ENCODE measurements at regions not wholly inside any gene's neighbourhood (a gene's known extent, or its start where the extent isn't known, plus 50 kb on each side); places are given as distances from the start of the nearest gene placed in this dataset.

- no peak for TF ChIP-seq CTCF (IDR thresholded peaks at IDR 0.05; ENCODE audit: borderline replicate concordance)
- intact Hi-C loops (cut with micrococcal nuclease), result no loop called here
- Histone ChIP-seq H3K9me3 (replicated peaks) (peaks cover 15% of the 10 kb centered on the region), H3K36me3 (no peaks in the 10 kb centered on the region), H3K27me3 (ENCODE audit: low read depth) (no peaks in the 10 kb centered on the region), H3K4me1 (no peaks in the 10 kb centered on the region), H3K27ac (replicated peaks) (no peak overlapping the region), H3K4me3 (no peak overlapping the region)
- no peak for DNase-seq
These were observed 82.3 kb downstream of the RASSF10 start for GRCh38 chr11:13091373-13091772.

DNA sequence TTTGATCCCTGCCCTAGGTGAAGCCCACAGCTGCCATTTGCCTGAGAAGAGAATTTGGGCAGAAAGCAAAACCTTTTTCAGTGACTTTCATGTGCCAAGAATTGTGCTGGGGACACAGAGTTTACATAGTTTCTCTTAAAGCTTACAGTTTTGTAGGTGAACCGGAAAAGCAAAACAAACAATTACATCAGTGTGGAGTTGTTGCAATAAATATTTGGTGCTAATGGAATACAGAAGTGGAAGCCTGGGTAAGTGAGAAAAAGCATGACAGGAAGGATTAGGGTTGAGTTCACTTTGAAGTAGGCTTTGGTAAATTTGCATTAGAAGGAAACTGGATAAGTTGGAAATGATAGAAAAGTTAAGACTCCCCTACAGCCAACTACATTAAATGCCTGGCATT is 82.7 kb downstream of the RASSF10 start:
- TF ChIP-seq CTCF (IDR thresholded peaks at IDR 0.05; ENCODE audit: borderline replicate concordance), result no peak
- intact Hi-C loops (cut with micrococcal nuclease), result no loop called here
- no peaks in the 10 kb centered on the region for H3K36me3 ChIP-seq

DNA sequence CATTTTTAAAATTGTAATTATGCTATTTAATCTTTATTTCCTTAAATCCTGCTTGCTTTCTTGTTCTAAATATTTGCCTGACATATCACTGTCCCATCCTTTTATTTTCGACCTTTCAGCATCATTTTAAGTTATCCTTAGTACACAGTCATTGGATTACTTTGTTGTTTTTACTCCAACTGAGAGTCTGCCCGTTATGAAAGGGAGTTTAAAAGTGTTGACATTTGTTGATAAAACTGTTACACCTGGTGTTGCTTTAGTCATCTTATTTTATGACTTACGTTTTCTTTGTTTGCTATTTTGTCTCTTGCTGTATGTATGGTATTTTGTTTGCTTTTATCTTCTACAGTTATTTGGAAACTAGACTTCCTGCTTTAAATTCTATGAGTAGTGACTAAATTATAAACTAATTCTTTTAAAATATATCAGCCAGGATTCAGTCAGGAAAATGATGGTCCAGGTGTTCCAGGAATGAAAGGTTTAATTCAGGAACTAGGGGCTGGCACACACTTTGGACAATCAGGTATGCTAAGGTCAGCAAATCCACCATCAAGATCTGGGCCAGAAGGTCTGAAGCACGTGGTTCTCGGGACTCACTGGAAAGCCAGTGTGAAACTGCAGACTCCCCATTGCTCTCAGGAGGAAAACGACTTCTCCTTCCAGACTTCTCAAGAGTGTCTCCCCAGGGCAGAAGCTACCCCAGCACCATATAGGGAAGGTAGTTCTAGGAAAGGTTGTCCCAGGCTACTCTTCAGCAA is 86.0 kb downstream of the RASSF10 start:
- H3K36me3 ChIP-seq, result no peaks in the 10 kb centered on the region
- H3K27ac ChIP-seq (replicated peaks), result no peak overlapping the region
- no peaks in the 10 kb centered on the region for H3K4me1 ChIP-seq
- peaks cover 6% of the 10 kb centered on the region for H3K27me3 ChIP-seq (ENCODE audit: low read depth)
- DNase-seq, result no peak
- no peaks in the 10 kb centered on the region for H3K9me3 ChIP-seq (replicated peaks)
- no peak overlapping the region for H3K4me3 ChIP-seq
- intact Hi-C loops (cut with micrococcal nuclease), result no loop called here
- no peak for TF ChIP-seq CTCF (IDR thresholded peaks at IDR 0.05; ENCODE audit: borderline replicate concordance)

More for the DNA sequence above, 82.7 kb downstream of the RASSF10 start:
- H3K4me1 ChIP-seq, result no peaks in the 10 kb centered on the region
- no peaks in the 10 kb centered on the region for H3K27me3 ChIP-seq (ENCODE audit: low read depth)
- H3K27ac ChIP-seq (replicated peaks), result no peak overlapping the region
- H3K4me3 ChIP-seq, result no peak overlapping the region
- peaks cover 15% of the 10 kb centered on the region for H3K9me3 ChIP-seq (replicated peaks)
- no peak for DNase-seq

DNA sequence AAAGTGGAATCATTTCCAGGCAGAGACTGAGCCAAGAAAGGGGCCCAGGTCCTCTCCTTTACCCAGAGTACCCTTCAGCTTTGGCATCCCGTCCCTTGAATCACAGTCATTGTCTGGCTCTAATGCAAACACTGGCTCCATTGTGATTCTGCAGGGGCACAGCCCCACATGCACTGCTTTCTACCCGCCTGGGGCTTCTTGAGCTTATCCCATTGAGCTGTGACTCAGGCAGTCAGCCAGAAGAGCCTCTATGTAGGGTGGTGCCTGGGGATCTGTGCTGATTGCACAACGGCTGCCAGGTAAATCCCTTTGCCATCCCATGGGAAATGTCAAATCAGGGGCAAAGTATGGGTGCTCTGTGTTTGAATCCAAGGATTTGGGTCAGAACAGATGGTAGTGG is 88.9 kb downstream of the RASSF10 start:
- TF ChIP-seq CTCF (IDR thresholded peaks at IDR 0.05; ENCODE audit: borderline replicate concordance), result no peak
- intact Hi-C loops (cut with micrococcal nuclease), result no loop called here
- Histone ChIP-seq H3K4me1 (no peaks in the 10 kb centered on the region), H3K27me3 (ENCODE audit: low read depth) (peaks cover 11% of the 10 kb centered on the region), H3K4me3 (no peak overlapping the region), H3K27ac (replicated peaks) (no peak overlapping the region), H3K36me3 (no peaks in the 10 kb centered on the region), H3K9me3 (replicated peaks) (no peaks in the 10 kb centered on the region)
- no peak for DNase-seq

DNA sequence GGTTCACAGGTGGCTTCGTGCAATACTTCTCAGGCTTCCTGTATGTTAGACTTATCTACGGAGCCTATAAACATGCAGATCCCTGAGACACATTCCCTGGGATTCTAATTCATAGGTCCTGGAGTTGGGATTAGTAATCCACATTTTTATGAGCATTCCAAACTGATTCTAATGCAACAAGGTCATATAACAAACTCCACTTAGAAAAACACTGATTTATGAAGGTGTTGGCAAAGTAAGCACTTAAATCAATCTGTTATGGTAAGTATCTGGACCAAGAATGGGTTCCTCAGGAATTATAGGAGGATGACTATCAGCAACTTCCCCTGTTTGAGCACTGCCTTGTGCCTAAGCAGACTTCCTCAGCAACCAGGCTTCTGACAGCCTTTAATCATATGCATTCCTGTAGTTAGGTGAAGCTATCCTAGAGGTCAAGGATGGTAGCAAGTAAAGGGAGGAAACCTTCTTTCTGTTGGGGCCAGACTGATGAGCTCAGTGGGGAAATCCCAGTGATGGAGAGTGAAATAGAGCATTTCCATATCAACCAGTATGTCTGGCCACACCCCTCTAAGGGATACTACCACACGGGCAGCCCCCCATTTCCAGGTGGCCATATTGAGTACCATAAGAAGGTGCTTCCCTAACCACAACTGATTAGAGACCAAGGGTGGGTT is 89.6 kb downstream of the RASSF10 start:
- TF ChIP-seq CTCF (IDR thresholded peaks at IDR 0.05; ENCODE audit: borderline replicate concordance), result no peak
- H3K4me3 ChIP-seq, result no peak overlapping the region
- no peaks in the 10 kb centered on the region for H3K36me3 ChIP-seq
- no peaks in the 10 kb centered on the region for H3K4me1 ChIP-seq
- H3K27ac ChIP-seq (replicated peaks), result no peak overlapping the region
- peaks cover 16% of the 10 kb centered on the region for H3K27me3 ChIP-seq (ENCODE audit: low read depth)
- H3K9me3 ChIP-seq (replicated peaks), result no peaks in the 10 kb centered on the region
- no peak for DNase-seq
- intact Hi-C loops (cut with micrococcal nuclease), result no loop called here

Data from left ventricle myocardium inferior (tissue), 1 donor.